ENCODE measurements at regions not wholly inside any gene's neighbourhood (a gene's known extent, or its start where the extent isn't known, plus 50 kb on each side); places are given as distances from the start of the nearest gene placed in this dataset.

DNA sequence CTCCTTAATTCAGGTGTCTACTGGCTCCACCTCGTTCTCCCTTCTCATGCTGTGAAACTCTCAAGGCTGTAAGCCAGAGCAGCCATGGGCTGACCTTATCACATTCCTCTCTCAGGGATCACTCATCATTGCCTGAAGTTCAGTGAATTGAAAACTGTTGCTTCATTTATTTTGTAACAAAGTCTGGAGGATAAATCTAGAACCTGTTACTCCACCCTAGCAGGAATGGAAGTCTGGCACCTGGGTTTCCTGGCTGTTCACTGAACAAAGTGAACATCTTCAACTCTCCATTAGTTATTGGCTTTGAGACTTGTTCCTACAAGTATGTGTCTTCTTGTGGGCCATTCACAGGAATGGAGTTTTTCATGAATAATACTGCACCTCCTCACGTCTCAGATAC, 584.1 kb downstream of the PTPRU start:
- H3K4me3 ChIP-seq (ENCODE audit: low read length): no peak overlapping the region
- peak; percentile 61 for DNase-seq (ENCODE audit: low read depth)
- TF ChIP-seq, protein P1, sequence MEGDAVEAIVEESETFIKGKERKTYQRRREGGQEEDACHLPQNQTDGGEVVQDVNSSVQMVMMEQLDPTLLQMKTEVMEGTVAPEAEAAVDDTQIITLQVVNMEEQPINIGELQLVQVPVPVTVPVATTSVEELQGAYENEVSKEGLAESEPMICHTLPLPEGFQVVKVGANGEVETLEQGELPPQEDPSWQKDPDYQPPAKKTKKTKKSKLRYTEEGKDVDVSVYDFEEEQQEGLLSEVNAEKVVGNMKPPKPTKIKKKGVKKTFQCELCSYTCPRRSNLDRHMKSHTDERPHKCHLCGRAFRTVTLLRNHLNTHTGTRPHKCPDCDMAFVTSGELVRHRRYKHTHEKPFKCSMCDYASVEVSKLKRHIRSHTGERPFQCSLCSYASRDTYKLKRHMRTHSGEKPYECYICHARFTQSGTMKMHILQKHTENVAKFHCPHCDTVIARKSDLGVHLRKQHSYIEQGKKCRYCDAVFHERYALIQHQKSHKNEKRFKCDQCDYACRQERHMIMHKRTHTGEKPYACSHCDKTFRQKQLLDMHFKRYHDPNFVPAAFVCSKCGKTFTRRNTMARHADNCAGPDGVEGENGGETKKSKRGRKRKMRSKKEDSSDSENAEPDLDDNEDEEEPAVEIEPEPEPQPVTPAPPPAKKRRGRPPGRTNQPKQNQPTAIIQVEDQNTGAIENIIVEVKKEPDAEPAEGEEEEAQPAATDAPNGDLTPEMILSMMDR (IDR thresholded peaks at IDR 0.05; ENCODE audit: insufficient read depth, low read depth, low read length, missing control alignments): no peak

GRCh38 chr1:29812408-29813135, 576.2 kb downstream of the PTPRU start:
- TF ChIP-seq, protein P1 (IDR thresholded peaks at IDR 0.05; ENCODE audit: insufficient read depth, low read depth, low read length, missing control alignments): no peak
- no peak for DNase-seq (ENCODE audit: low read depth)

GRCh38 chr1:29811727-29812407, 575.5 kb downstream of the PTPRU start:
- H3K4me3 ChIP-seq (ENCODE audit: low read length): no peak overlapping the region
- no peak for DNase-seq (ENCODE audit: low read depth)
- TF ChIP-seq, protein P1 (IDR thresholded peaks at IDR 0.05; ENCODE audit: insufficient read depth, low read depth, low read length, missing control alignments): no peak

More at GRCh38 chr1:29812408-29813135, 576.2 kb downstream of the PTPRU start:
- no peak overlapping the region for H3K4me3 ChIP-seq (ENCODE audit: low read length)

- TF ChIP-seq, protein P1 (IDR thresholded peaks at IDR 0.05; ENCODE audit: insufficient read depth, low read depth, low read length, missing control alignments): no peak
- no peak for DNase-seq (ENCODE audit: low read depth)
- no peak overlapping the region for H3K4me3 ChIP-seq (ENCODE audit: low read length)
Measured at GRCh38 chr1:29811247-29811646, 574.9 kb downstream of the PTPRU start.

GRCh38 chr1:29810121-29811120, 574.1 kb downstream of the PTPRU start:
- TF ChIP-seq, protein P1 (IDR thresholded peaks at IDR 0.05; ENCODE audit: insufficient read depth, low read depth, low read length, missing control alignments): no peak
- H3K4me3 ChIP-seq (ENCODE audit: low read length): no peak overlapping the region
- no peak for DNase-seq (ENCODE audit: low read depth)

GRCh38 chr1:29809446-29810120, 573.3 kb downstream of the PTPRU start:
- TF ChIP-seq, protein P1 (IDR thresholded peaks at IDR 0.05; ENCODE audit: insufficient read depth, low read depth, low read length, missing control alignments): no peak
- no peak overlapping the region for H3K4me3 ChIP-seq (ENCODE audit: low read length)
- no peak for DNase-seq (ENCODE audit: low read depth)

All from epithelial cell of esophagus (primary cell).